GM19351 (cell line): ENCODE measurements at regions not wholly inside any gene's neighbourhood (a gene's known extent, or its start where the extent isn't known, plus 50 kb on each side); places are given as distances from the start of the nearest gene placed in this dataset.

ENCODE experiments used
- ATAC-seq: cut with Tn5 transposase; IDR thresholded peaks from one replicate; pipeline ENCODE4 v1.9.1; 2021; ENCODE audit warnings: mild to moderate bottlenecking, moderate library complexity; ENCODE audit not compliant: unreplicated experiment

DNA sequence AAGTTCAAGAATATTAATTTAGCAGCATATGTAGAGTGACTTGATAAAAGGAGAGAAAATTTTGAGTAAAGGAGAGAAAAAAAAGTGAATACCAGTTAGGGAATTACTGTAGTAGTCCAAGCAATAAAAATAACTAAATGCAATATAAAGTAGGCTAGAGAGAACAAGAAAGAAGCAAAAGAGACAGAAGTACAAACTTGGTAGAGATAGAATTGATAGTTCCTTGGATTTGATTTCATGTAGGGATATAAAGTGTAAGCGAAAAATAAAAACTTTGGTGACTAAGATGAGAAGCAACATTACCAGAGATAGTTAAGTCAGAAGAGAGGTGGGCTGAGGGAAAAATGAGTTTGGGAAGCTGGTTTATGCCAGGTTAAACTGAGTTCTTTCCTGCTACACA lies 252.4 kb downstream of the SEC23A start:
- ATAC-seq: no peak

- no peak for ATAC-seq
Measured at GRCh38 chr14:38848243-38848935, 254.6 kb downstream of the SEC23A start.

GRCh38 chr14:38847161-38847560 lies 255.9 kb downstream of the SEC23A start:
- no peak for ATAC-seq

- no peak for ATAC-seq
Measured at GRCh38 chr14:38839694-38840365, 263.2 kb downstream of the SEC23A start.

DNA sequence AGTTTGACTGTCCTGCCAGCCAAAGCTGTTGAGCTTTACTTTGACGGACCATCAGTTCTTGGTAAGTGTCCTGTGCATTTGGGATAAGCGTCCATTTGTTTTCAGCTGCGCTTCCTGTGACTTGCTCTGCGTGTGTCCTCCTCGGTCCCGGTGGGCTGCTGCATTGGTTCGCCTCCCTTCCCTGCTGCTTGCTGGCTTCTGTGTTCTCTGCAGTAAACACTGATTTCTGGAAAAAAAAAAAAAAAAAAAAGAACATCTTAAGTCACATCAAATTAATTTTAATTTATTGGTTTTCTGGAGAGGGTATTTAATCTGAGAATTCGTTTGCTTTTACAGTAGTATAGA lies 264.1 kb downstream of the SEC23A start:
- ATAC-seq: no peak

- ATAC-seq: no peak
Measured at GRCh38 chr14:38838049-38838978, 264.7 kb downstream of the SEC23A start.

- ATAC-seq: no peak
Measured at GRCh38 chr14:38837343-38838048, 265.5 kb downstream of the SEC23A start.

- no peak for ATAC-seq
Measured at GRCh38 chr14:38836539-38836938, 266.5 kb downstream of the SEC23A start.

DNA sequence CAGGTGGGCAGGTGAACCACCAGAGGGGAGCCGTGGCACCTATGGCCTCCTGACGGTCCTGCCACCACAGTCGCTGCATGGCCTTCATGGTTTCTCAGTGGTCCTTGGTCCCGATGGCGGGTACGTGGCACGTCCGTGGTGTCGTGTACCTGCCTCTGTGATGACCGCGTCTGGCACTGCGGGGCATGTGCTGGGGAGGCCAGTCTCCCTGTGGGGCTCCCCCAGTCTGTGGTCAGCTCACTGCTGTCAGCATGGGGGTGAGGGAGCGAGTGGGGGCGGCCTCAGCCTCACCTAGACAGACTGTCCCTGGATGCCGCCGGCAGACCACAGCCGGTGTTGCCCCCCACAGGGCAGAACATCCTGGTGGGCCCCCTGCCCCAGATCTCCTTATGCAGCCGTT lies 267.2 kb downstream of the SEC23A start:
- no peak for ATAC-seq

DNA sequence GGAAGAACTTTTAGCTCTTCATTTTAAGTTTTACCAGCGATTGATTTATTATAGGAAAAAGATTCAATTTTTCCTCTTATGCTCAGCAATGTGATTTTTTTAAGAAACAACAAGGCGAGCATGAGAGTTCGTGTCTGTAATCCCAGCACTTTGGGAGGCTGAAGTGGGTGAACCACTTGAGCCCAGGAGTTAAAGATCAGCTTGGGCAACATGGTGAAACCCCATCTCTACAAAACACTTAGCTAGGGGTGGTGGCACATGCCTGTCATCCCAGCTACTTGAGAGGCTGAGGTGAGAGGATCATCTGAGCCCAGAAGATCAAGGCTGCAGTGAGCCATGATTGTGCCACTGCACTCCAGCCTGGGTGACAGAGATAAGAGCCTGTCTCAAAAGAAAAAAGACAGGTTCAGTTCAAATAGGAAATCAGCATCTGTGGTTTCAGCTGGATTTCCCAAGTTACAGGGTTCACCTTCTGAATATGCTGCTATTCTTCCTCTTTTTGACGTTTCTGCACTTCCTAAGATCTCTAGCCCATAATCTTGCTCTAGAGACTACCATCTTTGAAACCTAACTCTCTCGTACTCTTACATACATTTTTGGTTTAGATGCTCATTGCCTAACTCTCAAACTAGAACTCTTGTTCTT lies 274.7 kb downstream of the SEC23A start:
- no peak for ATAC-seq

- ATAC-seq: no peak
Measured at GRCh38 chr14:38824706-38825105, 278.3 kb downstream of the SEC23A start.

GRCh38 chr14:38818555-38818954 lies 284.5 kb downstream of the SEC23A start:
- ATAC-seq: no peak

DNA sequence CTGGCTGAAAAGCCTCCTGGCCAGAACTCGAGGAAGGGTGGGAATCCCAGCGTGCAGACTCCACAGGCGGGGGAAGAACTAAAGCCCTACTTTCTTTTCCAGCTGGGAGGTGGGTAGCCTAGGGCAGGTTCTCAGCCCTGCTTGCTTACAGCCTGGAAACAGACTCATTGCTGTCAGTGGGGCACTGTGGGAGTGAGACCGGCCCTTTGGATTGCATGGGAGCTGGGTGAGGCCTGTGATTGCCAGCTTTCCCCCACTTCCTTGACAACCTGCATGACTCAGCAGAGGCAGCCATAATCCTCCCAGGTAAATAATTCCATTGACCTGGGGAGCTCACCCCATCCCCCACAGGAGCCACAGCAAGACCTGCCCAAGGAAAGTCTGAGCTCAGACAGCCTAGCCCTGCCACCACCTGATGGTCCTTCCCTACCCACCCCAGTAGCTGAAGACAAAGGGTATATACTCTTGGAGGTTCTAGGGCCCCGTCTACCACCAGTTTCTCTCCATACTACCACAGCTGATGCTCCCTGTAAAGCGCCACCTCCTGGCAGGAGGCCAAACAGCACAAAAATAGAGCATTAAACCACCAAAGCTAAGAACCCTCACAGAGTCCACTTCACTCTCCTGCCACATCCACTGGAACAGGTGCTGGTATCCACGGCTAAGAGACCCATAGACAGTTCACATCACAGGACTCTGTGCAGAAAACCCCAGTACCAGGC lies 294.1 kb downstream of the SEC23A start:
- no peak for ATAC-seq

GRCh38 chr14:38799671-38800070 lies 303.4 kb downstream of the SEC23A start:
- no peak for ATAC-seq

DNA sequence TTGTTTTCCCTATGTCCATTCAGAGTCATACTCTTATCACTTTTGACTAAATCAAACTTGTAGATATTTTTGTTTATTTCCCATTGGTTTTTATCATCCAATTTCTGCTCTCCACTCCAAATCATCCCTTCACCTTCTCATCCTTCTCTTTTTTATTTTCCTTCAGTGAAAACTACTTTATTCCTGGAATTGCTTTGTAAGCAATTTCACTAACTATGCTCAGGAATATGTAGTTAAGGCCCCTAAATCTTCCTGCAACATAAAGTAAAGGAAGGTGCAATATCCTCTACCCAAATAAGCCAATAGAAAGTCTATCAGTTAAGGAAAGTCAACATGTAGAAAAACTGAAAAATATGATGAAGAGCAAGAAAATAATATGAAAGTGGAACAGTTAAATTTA lies 308.4 kb downstream of the SEC23A start:
- ATAC-seq: no peak

DNA sequence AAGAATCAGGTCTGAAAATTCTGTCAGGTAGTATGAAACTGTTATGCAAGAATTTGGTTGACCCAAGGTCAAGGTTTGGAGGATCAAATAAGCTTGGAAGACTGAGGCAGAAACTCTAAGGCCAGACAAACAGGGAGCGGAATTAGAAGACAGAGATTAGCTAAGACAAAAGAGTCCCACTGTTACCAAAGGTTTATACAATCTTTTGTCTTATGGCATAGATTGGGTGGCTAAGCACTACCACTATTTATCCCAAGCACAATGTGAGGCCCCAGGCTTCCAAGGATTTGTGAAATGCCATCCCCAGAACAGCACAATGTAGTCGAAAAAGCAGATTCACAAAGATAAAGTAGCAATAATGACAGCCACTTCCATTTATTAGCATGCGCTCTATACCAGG lies 311.2 kb downstream of the SEC23A start:
- no peak for ATAC-seq

DNA sequence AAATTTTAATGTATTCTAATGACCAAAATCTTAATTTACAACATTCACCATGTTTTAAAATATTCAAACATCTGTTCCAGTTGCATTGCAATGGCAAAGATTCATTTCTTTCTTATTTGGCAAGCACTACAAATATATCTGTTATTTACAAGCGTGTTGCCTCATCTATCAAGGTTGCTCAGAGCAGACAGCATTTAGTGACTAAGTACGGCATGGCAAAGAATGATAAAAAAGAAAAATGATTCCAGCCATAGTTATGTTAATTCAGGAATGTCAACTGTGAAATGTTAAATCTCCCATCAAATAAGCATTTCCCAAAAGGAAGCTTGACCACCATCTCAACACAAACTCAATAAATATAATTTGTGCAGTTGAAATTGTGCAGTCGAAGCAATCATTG lies 312.1 kb downstream of the SEC23A start:
- ATAC-seq: no peak

DNA sequence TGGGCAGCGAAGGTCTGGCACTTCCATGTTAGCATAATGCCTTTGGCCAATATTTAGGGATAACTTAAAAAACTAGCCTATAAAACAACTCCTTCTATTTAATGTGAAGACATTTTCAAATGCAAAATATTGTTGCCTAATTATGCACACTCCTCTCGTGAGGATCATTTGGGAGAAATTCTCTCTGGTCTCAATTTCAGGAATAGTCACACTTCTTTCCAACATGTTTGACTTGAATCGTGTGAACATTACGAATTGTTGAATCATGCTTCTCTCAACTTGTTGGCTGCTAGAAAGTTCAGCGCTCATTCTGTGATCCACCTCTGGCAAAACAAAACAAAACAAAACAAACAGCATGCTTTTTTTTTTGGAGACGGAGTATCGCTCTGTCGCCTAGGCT lies 313.2 kb downstream of the SEC23A start:
- ATAC-seq: no peak

GRCh38 chr14:38788060-38788459 lies 315.0 kb downstream of the SEC23A start:
- no peak for ATAC-seq

- no peak for ATAC-seq
Measured at GRCh38 chr14:38786921-38787320, 316.1 kb downstream of the SEC23A start.
